ENCODE measurements at regions not wholly inside any gene's neighbourhood (a gene's known extent, or its start where the extent isn't known, plus 50 kb on each side); places are given as distances from the start of the nearest gene placed in this dataset.
A peak's percentile ranks its signal among the peaks of the same experiment; 100 is the strongest.

GRCh38 chr4:96459105-96459504 lies 619.2 kb downstream of the PDHA2 start:
- ATAC-seq (ENCODE audit: low FRiP score) (no peak), DNase-seq (ENCODE audit: low spot score) (no peak)
- TF ChIP-seq, protein P1, sequence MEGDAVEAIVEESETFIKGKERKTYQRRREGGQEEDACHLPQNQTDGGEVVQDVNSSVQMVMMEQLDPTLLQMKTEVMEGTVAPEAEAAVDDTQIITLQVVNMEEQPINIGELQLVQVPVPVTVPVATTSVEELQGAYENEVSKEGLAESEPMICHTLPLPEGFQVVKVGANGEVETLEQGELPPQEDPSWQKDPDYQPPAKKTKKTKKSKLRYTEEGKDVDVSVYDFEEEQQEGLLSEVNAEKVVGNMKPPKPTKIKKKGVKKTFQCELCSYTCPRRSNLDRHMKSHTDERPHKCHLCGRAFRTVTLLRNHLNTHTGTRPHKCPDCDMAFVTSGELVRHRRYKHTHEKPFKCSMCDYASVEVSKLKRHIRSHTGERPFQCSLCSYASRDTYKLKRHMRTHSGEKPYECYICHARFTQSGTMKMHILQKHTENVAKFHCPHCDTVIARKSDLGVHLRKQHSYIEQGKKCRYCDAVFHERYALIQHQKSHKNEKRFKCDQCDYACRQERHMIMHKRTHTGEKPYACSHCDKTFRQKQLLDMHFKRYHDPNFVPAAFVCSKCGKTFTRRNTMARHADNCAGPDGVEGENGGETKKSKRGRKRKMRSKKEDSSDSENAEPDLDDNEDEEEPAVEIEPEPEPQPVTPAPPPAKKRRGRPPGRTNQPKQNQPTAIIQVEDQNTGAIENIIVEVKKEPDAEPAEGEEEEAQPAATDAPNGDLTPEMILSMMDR (IDR thresholded peaks at IDR 0.05), result no peak

- TF ChIP-seq, protein P1 (IDR thresholded peaks at IDR 0.05), result no peak
- no peak for ATAC-seq (ENCODE audit: low FRiP score)
- no peak for DNase-seq (ENCODE audit: low spot score)
These were observed 625.9 kb downstream of the PDHA2 start for GRCh38 chr4:96465834-96466233.

DNA sequence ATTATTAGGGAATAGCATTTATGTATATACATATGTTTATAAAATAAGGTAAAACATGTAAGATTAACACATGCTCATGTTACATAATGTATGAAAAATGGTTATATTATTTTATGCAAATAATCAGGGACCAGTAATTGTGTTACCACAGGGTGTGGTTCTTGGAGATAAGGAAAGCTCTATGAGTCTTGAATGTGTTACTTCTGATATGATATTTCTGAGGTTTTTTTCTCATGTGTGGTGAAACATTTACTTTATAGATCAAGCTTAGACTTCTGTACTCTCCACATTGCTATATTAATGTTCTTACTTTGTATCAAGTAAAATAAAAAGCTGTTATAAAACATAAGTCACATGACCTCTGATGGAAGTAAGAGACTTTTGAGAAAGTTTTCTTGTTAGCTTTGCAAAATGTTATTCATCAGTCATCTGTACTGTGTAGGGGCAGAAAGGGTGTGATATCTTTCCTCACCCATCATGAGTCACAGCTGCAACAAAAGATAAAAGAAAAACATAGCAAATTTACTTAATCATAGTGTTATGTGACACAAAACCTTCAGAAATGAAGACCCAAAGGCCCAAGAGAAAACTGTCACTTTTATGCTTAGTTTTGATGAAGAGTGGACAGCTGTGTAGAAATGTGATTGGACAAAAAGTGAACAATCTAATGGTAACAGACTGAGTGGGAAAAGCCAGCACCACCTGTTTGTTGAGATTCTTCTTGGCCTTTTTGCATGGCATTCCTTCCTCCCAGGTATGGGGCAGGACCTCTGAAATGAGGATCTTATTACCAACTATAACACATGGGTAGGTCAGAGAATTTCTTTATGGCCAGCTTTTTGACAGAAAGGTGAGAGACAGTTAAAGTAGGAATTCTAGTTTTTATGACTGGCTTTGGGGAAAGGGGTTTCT lies 632.3 kb downstream of the PDHA2 start:
- ATAC-seq (ENCODE audit: low FRiP score), result peak; percentile 51
- no peak for DNase-seq (ENCODE audit: low spot score)
- TF ChIP-seq, protein P1 (IDR thresholded peaks at IDR 0.05), result no peak

- DNase-seq (ENCODE audit: low spot score) (no peak), ATAC-seq (ENCODE audit: low FRiP score) (no peak)
- TF ChIP-seq, protein P1 (IDR thresholded peaks at IDR 0.05), result no peak
These were observed 633.4 kb downstream of the PDHA2 start for GRCh38 chr4:96473246-96473645.

GRCh38 chr4:96483308-96484030 lies 643.6 kb downstream of the PDHA2 start:
- ATAC-seq (ENCODE audit: low FRiP score) (no peak), DNase-seq (ENCODE audit: low spot score) (no peak)
- TF ChIP-seq, protein P1 (IDR thresholded peaks at IDR 0.05), result no peak

DNA sequence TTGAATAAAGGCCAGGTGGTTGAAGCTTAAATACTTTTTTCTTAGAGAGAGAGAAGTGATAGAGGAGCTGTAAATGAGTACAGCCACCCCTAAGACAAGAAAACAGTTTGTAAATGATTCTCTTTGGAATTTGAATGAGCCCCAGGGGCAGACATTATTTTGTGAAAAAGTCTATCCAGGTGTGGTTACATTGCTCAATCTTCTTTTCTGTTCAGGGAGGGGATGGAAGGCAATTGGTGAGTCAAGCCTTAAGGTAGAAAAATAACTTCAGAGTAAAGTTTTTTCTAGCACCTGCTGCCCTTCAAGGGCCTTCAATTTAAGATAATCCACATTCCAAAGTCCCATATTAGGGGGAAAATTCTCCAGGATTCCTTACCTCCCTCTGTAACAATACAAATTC lies 646.7 kb downstream of the PDHA2 start:
- no peak for ATAC-seq (ENCODE audit: low FRiP score)
- no peak for DNase-seq (ENCODE audit: low spot score)
- TF ChIP-seq, protein P1 (IDR thresholded peaks at IDR 0.05), result no peak

All from omental fat pad (tissue), 3 donors.